ENCODE measurements at regions not wholly inside any gene's neighbourhood (a gene's known extent, or its start where the extent isn't known, plus 50 kb on each side); places are given as distances from the start of the nearest gene placed in this dataset.

GRCh38 chr18:38301621-38302020, 736.0 kb upstream of the CELF4 start:
- ChIA-PET CTCF (interaction anchor here (0.7 kb wide), 1 partner anchor 28 kb away, joined by 3 read pairs; no protein-coding TSS in a partner anchor), POLR2A (no interaction called here)
- Mint-ChIP-seq H3K4me1 (ENCODE audit: insufficient read depth, unreplicated experiment) (peaks cover 11% of the 10 kb centered on the region), H3K4me3 (ENCODE audit: unreplicated experiment) (no peak overlapping the region), H3K9me3 (ENCODE audit: unreplicated experiment) (no peaks in the 10 kb centered on the region), H3K36me3 (ENCODE audit: insufficient read depth, unreplicated experiment) (no peaks in the 10 kb centered on the region), H3K27ac (ENCODE audit: low read depth, unreplicated experiment) (no peak overlapping the region), H3K27me3 (ENCODE audit: insufficient read depth, unreplicated experiment) (no peaks in the 10 kb centered on the region)
- DNase-seq (ENCODE audit: unreplicated experiment), result peak; percentile 16
- intact Hi-C loops (cut with micrococcal nuclease), result no loop called here
- no TSS peak for BruUV-seq (replicated peaks)
- TF ChIP-seq CTCF (IDR thresholded peaks at IDR 0.05; ENCODE audit: unreplicated experiment), result no peak

- Mint-ChIP-seq H3K36me3 (ENCODE audit: insufficient read depth, unreplicated experiment) (no peaks in the 10 kb centered on the region), H3K27me3 (ENCODE audit: insufficient read depth, unreplicated experiment) (no peaks in the 10 kb centered on the region), H3K9me3 (ENCODE audit: unreplicated experiment) (peaks cover 7% of the 10 kb centered on the region), H3K4me3 (ENCODE audit: unreplicated experiment) (no peak overlapping the region), H3K4me1 (ENCODE audit: insufficient read depth, unreplicated experiment) (peaks cover 11% of the 10 kb centered on the region), H3K27ac (ENCODE audit: low read depth, unreplicated experiment) (no peak overlapping the region)
- ChIA-PET CTCF (interaction anchor here (0.5 to 1.1 kb wide), 2 partner anchors 18 to 536 kb away, joined by 3 read pairs; no protein-coding TSS in a partner anchor), POLR2A (no interaction called here)
- intact Hi-C loops (cut with micrococcal nuclease), result no loop called here
- BruUV-seq (replicated peaks), result no TSS peak
- no peak for DNase-seq (ENCODE audit: unreplicated experiment)
- no peak for TF ChIP-seq CTCF (IDR thresholded peaks at IDR 0.05; ENCODE audit: unreplicated experiment)
Observed at GRCh38 chr18:38297910-38298309, 732.3 kb upstream of the CELF4 start.

- Mint-ChIP-seq H3K36me3 (ENCODE audit: insufficient read depth, unreplicated experiment) (no peaks in the 10 kb centered on the region), H3K9me3 (ENCODE audit: unreplicated experiment) (no peaks in the 10 kb centered on the region), H3K27me3 (ENCODE audit: insufficient read depth, unreplicated experiment) (no peaks in the 10 kb centered on the region), H3K4me3 (ENCODE audit: unreplicated experiment) (no peak overlapping the region), H3K4me1 (ENCODE audit: insufficient read depth, unreplicated experiment) (no peaks in the 10 kb centered on the region), H3K27ac (ENCODE audit: low read depth, unreplicated experiment) (no peak overlapping the region)
- no peak for DNase-seq (ENCODE audit: unreplicated experiment)
- BruUV-seq (replicated peaks), result no TSS peak
- intact Hi-C loops (cut with micrococcal nuclease), result no loop called here
- no peak for TF ChIP-seq CTCF (IDR thresholded peaks at IDR 0.05; ENCODE audit: unreplicated experiment)
- CTCF ChIA-PET, result no interaction called here
- POLR2A ChIA-PET, result no interaction called here
Observed at GRCh38 chr18:38290229-38290628, 724.6 kb upstream of the CELF4 start.

GRCh38 chr18:38284972-38285371, 719.4 kb upstream of the CELF4 start:
- Mint-ChIP-seq H3K9me3 (ENCODE audit: unreplicated experiment) (no peaks in the 10 kb centered on the region), H3K27ac (ENCODE audit: low read depth, unreplicated experiment) (no peak overlapping the region), H3K4me1 (ENCODE audit: insufficient read depth, unreplicated experiment) (no peaks in the 10 kb centered on the region), H3K36me3 (ENCODE audit: insufficient read depth, unreplicated experiment) (no peaks in the 10 kb centered on the region), H3K4me3 (ENCODE audit: unreplicated experiment) (no peak overlapping the region), H3K27me3 (ENCODE audit: insufficient read depth, unreplicated experiment) (no peaks in the 10 kb centered on the region)
- ChIA-PET CTCF (no interaction called here), POLR2A (no interaction called here)
- intact Hi-C loops (cut with micrococcal nuclease), result no loop called here
- no TSS peak for BruUV-seq (replicated peaks)
- TF ChIP-seq CTCF (IDR thresholded peaks at IDR 0.05; ENCODE audit: unreplicated experiment), result no peak
- DNase-seq (ENCODE audit: unreplicated experiment), result no peak

Data from MCF 10A (cell line).